Panc1 (cell line): ENCODE measurements at regions not wholly inside any gene's neighbourhood (a gene's known extent, or its start where the extent isn't known, plus 50 kb on each side); places are given as distances from the start of the nearest gene placed in this dataset.

Experiments used
- ATAC-seq: fragments of 200-7000 bp; cut with Tn5 transposase; 2 replicates; pipeline ENCODE4 v1.9.1; 2020; ENCODE audit warnings: mild to moderate bottlenecking, moderate library complexity
- BruUV-seq: library from RNA; stranded (reverse); fragments of 400-500 nt; replicated peaks from 2 replicates; lab custom pipeline; 2021; lab: Mats Ljungman, UMichigan
- CTCF ChIA-PET: fragments of 300-600 bp; sonication (Branson Sonifier 250); formaldehyde crosslinking; loops from one replicate; lab custom pipeline; 2022; ENCODE audit warnings: antibody characterized with exemption; lab: Charles Lee
- POLR2A ChIA-PET: fragments of 300-600 bp; sonication (Branson Sonifier 250); formaldehyde crosslinking; loops from one replicate; lab custom pipeline; 2022; ENCODE audit warnings: antibody characterized with exemption; lab: Charles Lee
- DNase-seq: peaks from one replicate; pipeline ENCODE4 v3.0.0-alpha.2; 2010; ENCODE audit warnings: low read depth, low spot score
- H3K27ac ChIP-seq: 2 replicates; pipeline ENCODE4 v1.5.1; 2011; ENCODE audit warnings: mild to moderate bottlenecking, low read length, inconsistent platforms
- H3K27me3 ChIP-seq: fragments of 200-500 bp; sonication (Bioruptor generic); 2 replicates; pipeline ENCODE4 v1.6.0; 2014; ENCODE audit warnings: low read length, inconsistent platforms; ENCODE audit not compliant: control insufficient read depth, insufficient read depth
- H3K36me3 ChIP-seq: fragments of 200-500 bp; sonication (Bioruptor generic); 2 replicates; pipeline ENCODE4 v1.5.1; 2014; ENCODE audit warnings: inconsistent platforms, mild to moderate bottlenecking, low read length, moderate library complexity; ENCODE audit not compliant: control insufficient read depth, insufficient read depth
- H3K4me1 ChIP-seq: 2 replicates; pipeline ENCODE4 v1.5.1; 2011; ENCODE audit warnings: inconsistent platforms, mild to moderate bottlenecking, low read length, moderate library complexity; ENCODE audit not compliant: control insufficient read depth, insufficient read depth
- H3K4me3 ChIP-seq, 2 experiments: 2 replicates each; pipeline ENCODE4 v1.5.1; 2011 to 2012; ENCODE audit warnings: low read depth in 2 of 2, low read length in 2 of 2, mild to moderate bottlenecking in 2 of 2, inconsistent platforms in 1 of 2, moderate library complexity in 1 of 2
- H3K9me3 ChIP-seq: fragments of 200-500 bp; sonication (Bioruptor generic); 2 replicates; pipeline ENCODE4 v1.5.1; 2014; ENCODE audit warnings: low read depth, mild to moderate bottlenecking, inconsistent platforms, low read length, moderate library complexity; ENCODE audit not compliant: control insufficient read depth, insufficient read depth
- CTCF ChIP-seq: fragments of 450-650 bp; IDR thresholded peaks from 2 replicates; pipeline ENCODE4 v1.5.1; 2017; ENCODE audit warnings: mild to moderate bottlenecking
- POLR2AphosphoS5 ChIP-seq: IDR thresholded peaks from 2 replicates; pipeline ENCODE4 v1.6.1; 2012; ENCODE audit warnings: mild to moderate bottlenecking, low read depth, low read length, moderate library complexity
- REST ChIP-seq, 2 experiments: IDR thresholded peaks; 2 replicates each; pipeline ENCODE4 v1.6.1; 2011 to 2012; ENCODE audit warnings: low read depth in 2 of 2, control low read depth in 1 of 2, low read length in 1 of 2, mild to moderate bottlenecking in 1 of 2, moderate library complexity in 1 of 2; ENCODE audit not compliant: insufficient read depth in 1 of 2
- SIN3A ChIP-seq: IDR thresholded peaks from 2 replicates; pipeline ENCODE4 v1.6.1; 2012; ENCODE audit warnings: low read depth, mild to moderate bottlenecking, low read length, moderate library complexity, borderline replicate concordance; ENCODE audit not compliant: insufficient read depth
- TCF7L2 ChIP-seq: IDR thresholded peaks from 2 replicates; pipeline ENCODE4 v1.6.1; 2011; ENCODE audit warnings: mild to moderate bottlenecking, low read depth, low read length, inconsistent platforms
- in situ Hi-C: cut with HindIII; loops from 2 replicates; pipeline ENCODE4 v1.10.0; 2016; ENCODE audit warnings: low sequenced_read_pairs, low pct_unique_long_range_greater_than_20kb
- intact Hi-C: fragments of 100-400 bp; cut with micrococcal nuclease; formaldehyde crosslinking; loops from one replicate; pipeline ENCODE4 v1.10.0; 2022; ENCODE audit not compliant: unreplicated experiment

GRCh38 chr17:6244253-6244652, 174.1 kb downstream of the WSCD1 start:
- no peak for ATAC-seq
- POLR2A ChIA-PET: no interaction called here
- TF ChIP-seq CTCF (no peak), TCF7L2 (no peak), REST (IDR thresholded peaks at IDR 0.05; ENCODE audit: insufficient read depth in 1 of 2, low read depth in 2 of 2, low read length in 1 of 2) (no peak), POLR2AphosphoS5 (no peak), SIN3A (no peak)

GRCh38 chr17:6243186-6243585, 173.0 kb downstream of the WSCD1 start:
- TF ChIP-seq CTCF (no peak), SIN3A (no peak), POLR2AphosphoS5 (no peak), TCF7L2 (no peak), REST (IDR thresholded peaks at IDR 0.05; ENCODE audit: insufficient read depth in 1 of 2, low read depth in 2 of 2, low read length in 1 of 2) (no peak)
- H3K36me3 ChIP-seq: no peaks in the 10 kb centered on the region
- DNase-seq: no peak
- no peak for ATAC-seq
- in situ Hi-C loops: no loop called here
- H3K9me3 ChIP-seq: no peaks in the 10 kb centered on the region
- POLR2A ChIA-PET: no interaction called here
- no peaks in the 10 kb centered on the region for H3K4me1 ChIP-seq
- no peak overlapping the region for H3K27ac ChIP-seq
- CTCF ChIA-PET: no interaction called here
- BruUV-seq: no TSS peak
- H3K27me3 ChIP-seq: no peaks in the 10 kb centered on the region
- no peak overlapping the region for H3K4me3 ChIP-seq
- intact Hi-C loops: no loop called here

More at GRCh38 chr17:6244253-6244652, 174.1 kb downstream of the WSCD1 start:
- Histone ChIP-seq H3K36me3 (no peaks in the 10 kb centered on the region), H3K27ac (no peak overlapping the region), H3K4me1 (no peaks in the 10 kb centered on the region), H3K4me3 (no peak overlapping the region), H3K9me3 (no peaks in the 10 kb centered on the region), H3K27me3 (no peaks in the 10 kb centered on the region)
- DNase-seq: no peak
- CTCF ChIA-PET: no interaction called here
- BruUV-seq: no TSS peak
- intact Hi-C loops: no loop called here
- in situ Hi-C loops: no loop called here
